ENCODE measurements at regions not wholly inside any gene's neighbourhood (a gene's known extent, or its start where the extent isn't known, plus 50 kb on each side); places are given as distances from the start of the nearest gene placed in this dataset.
A peak's percentile ranks its signal among the peaks of the same experiment; 100 is the strongest.
"Not testable (repeated sequence)": the region's sequence is repeated elsewhere in the genome, so short reads cannot be mapped to it uniquely, and the experiment has no call there.

- DNase-seq (ENCODE audit: low read depth), result no peak
These were observed 118.9 kb downstream of the ACAA2 start for GRCh38 chr18:49694402-49694801.

- no peak for DNase-seq (ENCODE audit: low read depth)
These were observed 119.7 kb downstream of the ACAA2 start for GRCh38 chr18:49693717-49694005.

- DNase-seq (ENCODE audit: low read depth), result no peak
These were observed 120.2 kb downstream of the ACAA2 start for GRCh38 chr18:49692906-49693716.

- DNase-seq (ENCODE audit: low read depth), result peak; percentile 37
These were observed 122.1 kb downstream of the ACAA2 start for GRCh38 chr18:49691177-49691608.

- peak; percentile 67 for DNase-seq (ENCODE audit: low read depth)
These were observed 123.0 kb downstream of the ACAA2 start for GRCh38 chr18:49690312-49690711.

GRCh38 chr18:49685231-49685942, 123.5 kb downstream of the LIPG start:
- no peak for DNase-seq (ENCODE audit: low read depth)

- DNase-seq (ENCODE audit: low read depth), result not testable (repeated sequence)
These were observed 120.9 kb downstream of the LIPG start for GRCh38 chr18:49682803-49683190.

GRCh38 chr18:49682173-49682802, 120.4 kb downstream of the LIPG start:
- no peak for DNase-seq (ENCODE audit: low read depth)

- DNase-seq (ENCODE audit: low read depth), result no peak
These were observed 119.5 kb downstream of the LIPG start for GRCh38 chr18:49681387-49681786.

GRCh38 chr18:49678440-49678839, 116.6 kb downstream of the LIPG start:
- no peak for DNase-seq (ENCODE audit: low read depth)

GRCh38 chr18:49677762-49678413, 116.0 kb downstream of the LIPG start:
- no peak for DNase-seq (ENCODE audit: low read depth)

GRCh38 chr18:49677081-49677480, 115.2 kb downstream of the LIPG start:
- no peak for DNase-seq (ENCODE audit: low read depth)

GRCh38 chr18:49673281-49673680, 111.4 kb downstream of the LIPG start:
- no peak for DNase-seq (ENCODE audit: low read depth)

- DNase-seq (ENCODE audit: low read depth), result no peak
These were observed 111.0 kb downstream of the LIPG start for GRCh38 chr18:49672853-49673252.

- no peak for DNase-seq (ENCODE audit: low read depth)
These were observed 107.5 kb downstream of the LIPG start for GRCh38 chr18:49669403-49669802.

GRCh38 chr18:49668574-49669275, 106.9 kb downstream of the LIPG start:
- DNase-seq (ENCODE audit: low read depth), result no peak

GRCh38 chr18:49667462-49667861, 105.6 kb downstream of the LIPG start:
- DNase-seq (ENCODE audit: low read depth), result no peak

- no peak for DNase-seq (ENCODE audit: low read depth)
These were observed 104.4 kb downstream of the LIPG start for GRCh38 chr18:49666045-49666775.

GRCh38 chr18:49663899-49664890, 102.3 kb downstream of the LIPG start:
- no peak for DNase-seq (ENCODE audit: low read depth)

- no peak for DNase-seq (ENCODE audit: low read depth)
These were observed 100.6 kb downstream of the LIPG start for GRCh38 chr18:49662506-49662905.

Data from fibroblast of gingiva (primary cell).